HG03108 (cell line): ENCODE measurements at regions not wholly inside any gene's neighbourhood (a gene's known extent, or its start where the extent isn't known, plus 50 kb on each side); places are given as distances from the start of the nearest gene placed in this dataset.

Source experiments
- ATAC-seq: cut with Tn5 transposase; IDR thresholded peaks from one replicate; pipeline ENCODE4 v1.9.1; 2021; ENCODE audit warnings: moderate library complexity; ENCODE audit not compliant: unreplicated experiment

GRCh38 chr2:128984081-128984480, 665.4 kb upstream of the HS6ST1 start:
- ATAC-seq, result no peak

GRCh38 chr2:128984855-128985254, 666.2 kb upstream of the HS6ST1 start:
- ATAC-seq, result no peak

- no peak for ATAC-seq
Observed at GRCh38 chr2:128986026-128986715, 667.5 kb upstream of the HS6ST1 start.

- no peak for ATAC-seq
Observed at GRCh38 chr2:128986867-128987268, 668.2 kb upstream of the HS6ST1 start.

- no peak for ATAC-seq
Observed at GRCh38 chr2:128988326-128988725, 669.7 kb upstream of the HS6ST1 start.

- no peak for ATAC-seq
Observed at GRCh38 chr2:128988967-128989366, 670.3 kb upstream of the HS6ST1 start.

GRCh38 chr2:128995086-128995485, 676.4 kb upstream of the HS6ST1 start:
- no peak for ATAC-seq

- ATAC-seq, result no peak
Observed at GRCh38 chr2:128996078-128996477, 677.4 kb upstream of the HS6ST1 start.

- no peak for ATAC-seq
Observed at GRCh38 chr2:128997166-128997866, 678.6 kb upstream of the HS6ST1 start.

GRCh38 chr2:129001926-129002325, 683.3 kb upstream of the HS6ST1 start:
- ATAC-seq, result no peak

GRCh38 chr2:129002751-129003150, 684.1 kb upstream of the HS6ST1 start:
- no peak for ATAC-seq

GRCh38 chr2:129004485-129004884, 685.8 kb upstream of the HS6ST1 start:
- no peak for ATAC-seq

GRCh38 chr2:129004940-129005490, 686.3 kb upstream of the HS6ST1 start:
- no peak for ATAC-seq

- ATAC-seq, result no peak
Observed at GRCh38 chr2:129006135-129006886, 687.6 kb upstream of the HS6ST1 start.

- no peak for ATAC-seq
Observed at GRCh38 chr2:129006901-129007300, 688.2 kb upstream of the HS6ST1 start.

GRCh38 chr2:129008055-129008880, 689.6 kb upstream of the HS6ST1 start:
- no peak for ATAC-seq

- no peak for ATAC-seq
Observed at GRCh38 chr2:129008881-129009554, 690.4 kb upstream of the HS6ST1 start.

GRCh38 chr2:129009555-129010146, 691.0 kb upstream of the HS6ST1 start:
- ATAC-seq, result no peak

GRCh38 chr2:129010262-129010661, 691.6 kb upstream of the HS6ST1 start:
- no peak for ATAC-seq
